GM18519 (cell line): ENCODE measurements at regions not wholly inside any gene's neighbourhood (a gene's known extent, or its start where the extent isn't known, plus 50 kb on each side); places are given as distances from the start of the nearest gene placed in this dataset.

Source experiments
- ATAC-seq: cut with Tn5 transposase; IDR thresholded peaks from one replicate; pipeline ENCODE4 v1.9.1; 2021; ENCODE audit warnings: mild to moderate bottlenecking, moderate library complexity; ENCODE audit not compliant: unreplicated experiment, low FRiP score

- no peak for ATAC-seq
Observed at GRCh38 chr4:138542191-138542776, 300.1 kb upstream of the SLC7A11 start.

- ATAC-seq: no peak
Observed at GRCh38 chr4:138540056-138540800, 298.1 kb upstream of the SLC7A11 start.

GRCh38 chr4:138538743-138539142, 296.6 kb upstream of the SLC7A11 start:
- no peak for ATAC-seq

GRCh38 chr4:138537731-138538490, 295.8 kb upstream of the SLC7A11 start:
- ATAC-seq: no peak

GRCh38 chr4:138535316-138535715, 293.2 kb upstream of the SLC7A11 start:
- ATAC-seq: no peak

GRCh38 chr4:138522366-138522765, 280.2 kb upstream of the SLC7A11 start:
- peak; percentile 60 for ATAC-seq

GRCh38 chr4:138521809-138522208, 279.7 kb upstream of the SLC7A11 start:
- ATAC-seq: no peak

- ATAC-seq: no peak
Observed at GRCh38 chr4:138519436-138519835, 277.3 kb upstream of the SLC7A11 start.

GRCh38 chr4:138513535-138513934, 271.4 kb upstream of the SLC7A11 start:
- ATAC-seq: no peak

GRCh38 chr4:138512756-138513155, 270.6 kb upstream of the SLC7A11 start:
- ATAC-seq: no peak

- no peak for ATAC-seq
Observed at GRCh38 chr4:138510053-138510452, 267.9 kb upstream of the SLC7A11 start.

- no peak for ATAC-seq
Observed at GRCh38 chr4:138509346-138509745, 267.2 kb upstream of the SLC7A11 start.

- no peak for ATAC-seq
Observed at GRCh38 chr4:138507522-138507921, 265.4 kb upstream of the SLC7A11 start.

GRCh38 chr4:138501614-138502013, 259.5 kb upstream of the SLC7A11 start:
- ATAC-seq: no peak

GRCh38 chr4:138500869-138501268, 258.7 kb upstream of the SLC7A11 start:
- no peak for ATAC-seq

GRCh38 chr4:138499627-138500026, 257.5 kb upstream of the SLC7A11 start:
- no peak for ATAC-seq

- peak; percentile 80 for ATAC-seq
Observed at GRCh38 chr4:138494931-138495330, 252.8 kb upstream of the SLC7A11 start.

- no peak for ATAC-seq
Observed at GRCh38 chr4:138494116-138494515, 252.0 kb upstream of the SLC7A11 start.

- ATAC-seq: no peak
Observed at GRCh38 chr4:138492176-138492575, 250.0 kb upstream of the SLC7A11 start.

GRCh38 chr4:138488533-138488932, 246.4 kb upstream of the SLC7A11 start:
- ATAC-seq: no peak

GRCh38 chr4:138487670-138488069, 245.5 kb upstream of the SLC7A11 start:
- ATAC-seq: no peak

- ATAC-seq: no peak
Observed at GRCh38 chr4:138487230-138487629, 245.1 kb upstream of the SLC7A11 start.
